Neural progenitor cell (in vitro differentiated cells): ENCODE measurements at regions not wholly inside any gene's neighbourhood (a gene's known extent, or its start where the extent isn't known, plus 50 kb on each side); places are given as distances from the start of the nearest gene placed in this dataset.

ENCODE experiments used
- CTCF ChIP-seq: fragments of 200-600 bp; sonication (generic); IDR thresholded peaks from 2 replicates; pipeline ENCODE4 v1.5.1; 2017; ENCODE audit warnings: antibody characterized with exemption, mild to moderate bottlenecking
- EZH2 ChIP-seq: fragments of 200-600 bp; sonication (generic); IDR thresholded peaks from 2 replicates; pipeline ENCODE4 v1.6.1; 2017; ENCODE audit warnings: antibody characterized with exemption, mild to moderate bottlenecking, moderate library complexity
- EZH2phosphoT487 ChIP-seq: fragments of 200-600 bp; sonication (generic); IDR thresholded peaks from 2 replicates; pipeline ENCODE4 v1.6.1; 2017; ENCODE audit warnings: antibody characterized with exemption

GRCh38 chr18:73684647-73685046 is 463.0 kb downstream of the FBXO15 start:
- TF ChIP-seq CTCF, result no peak
- TF ChIP-seq EZH2, result no peak
- no peak for TF ChIP-seq EZH2phosphoT487
